Left lung (tissue), 4 donors: ENCODE measurements at regions not wholly inside any gene's neighbourhood (a gene's known extent, or its start where the extent isn't known, plus 50 kb on each side); places are given as distances from the start of the nearest gene placed in this dataset.

Source experiments
- ATAC-seq: fragments of 200-7000 bp; cut with Tn5 transposase; one replicate; pipeline ENCODE4 v1.9.1; 2020; ENCODE audit warnings: moderate library complexity
- DNase-seq, 4 donors: peaks; one replicate each; pipeline ENCODE4 v3.0.0-alpha.2; 2013 to 2020
- H3K27ac ChIP-seq, 2 donors: fragments of 200-600 bp; sonication (generic) in 1 of 2; one replicate each; pipeline versions ENCODE4 v1.5.0 to v1.8.0; 2020 to 2021
- H3K27me3 ChIP-seq, 2 donors: fragments of 200-600 bp; sonication (generic) in 1 of 2; one replicate each; pipeline versions ENCODE4 v1.5.0 to v1.8.0; 2020 to 2021
- H3K36me3 ChIP-seq, 2 donors: fragments of 200-600 bp; sonication (generic) in 1 of 2; one replicate each; pipeline versions ENCODE4 v1.5.0 to v1.8.0; 2020 to 2021
- H3K4me1 ChIP-seq, 2 donors: fragments of 200-600 bp; one replicate each; pipeline ENCODE4 v1.8.0; 2021
- H3K4me3 ChIP-seq, 2 donors: fragments of 200-600 bp; sonication (generic) in 1 of 2; one replicate each; pipeline versions ENCODE4 v1.5.0 to v1.8.0; 2020 to 2021; ENCODE audit warnings: mild to moderate bottlenecking in 1 of 2
- H3K9me3 ChIP-seq, 2 donors: fragments of 200-600 bp; sonication (generic) in 1 of 2; one replicate each; pipeline versions ENCODE4 v1.5.0 to v1.8.0; 2020 to 2021
- CTCF ChIP-seq, 2 donors: fragments of 200-600 bp; sonication (generic) in 1 of 2; IDR thresholded peaks; one replicate each; pipeline versions ENCODE4 v1.5.0 to v1.8.0; 2021; ENCODE audit warnings: antibody characterized with exemption in 2 of 2
- intact Hi-C, 2 donors: fragments of 100-400 bp; cut with DNase I; formaldehyde crosslinking; loops; one replicate each; pipeline versions ENCODE4 v1.11.2 to v1.14.2; 2022
- donor health status: DM: no; HTN: yes; CAD: no.
- donor health status: DM: no; HTN: no; CAD: no.

GRCh38 chr5:164727012-164727411, 1221.6 kb downstream of the MAT2B start:
- H3K9me3 ChIP-seq, result no peaks in the 10 kb centered on the region
- no peak overlapping the region for H3K27ac ChIP-seq
- no peak for ATAC-seq
- H3K4me3 ChIP-seq, result no peak overlapping the region
- no peaks in the 10 kb centered on the region for H3K36me3 ChIP-seq
- intact Hi-C loops, result no loop called here
- no peaks in the 10 kb centered on the region for H3K27me3 ChIP-seq
- no peaks in the 10 kb centered on the region for H3K4me1 ChIP-seq
- TF ChIP-seq CTCF (IDR thresholded peaks at IDR 0.05), result no peak
- no peak for DNase-seq

- no peak for DNase-seq
- H3K9me3 ChIP-seq, result peaks cover 0 to 3% of the 10 kb centered on the region in 2 donors
- intact Hi-C loops, result no loop called here
- no peak overlapping the region for H3K4me3 ChIP-seq
- no peak for ATAC-seq
- no peaks in the 10 kb centered on the region for H3K36me3 ChIP-seq
- no peaks in the 10 kb centered on the region for H3K27me3 ChIP-seq
- TF ChIP-seq CTCF (IDR thresholded peaks at IDR 0.05), result no peak
- no peaks in the 10 kb centered on the region for H3K4me1 ChIP-seq
- no peak overlapping the region for H3K27ac ChIP-seq
Measured at GRCh38 chr5:164728733-164729132, 1223.3 kb downstream of the MAT2B start.

- Histone ChIP-seq H3K9me3 (peaks cover 0 to 3% of the 10 kb centered on the region in 2 donors), H3K4me3 (no peak overlapping the region), H3K27me3 (no peaks in the 10 kb centered on the region), H3K36me3 (no peaks in the 10 kb centered on the region), H3K27ac (no peak overlapping the region), H3K4me1 (no peaks in the 10 kb centered on the region)
- no peak for ATAC-seq
- no peak for DNase-seq
- no peak for TF ChIP-seq CTCF (IDR thresholded peaks at IDR 0.05)
- intact Hi-C loops, result no loop called here
Measured at GRCh38 chr5:164735334-164735733, 1229.9 kb downstream of the MAT2B start.

GRCh38 chr5:164741376-164741775, 1236.0 kb downstream of the MAT2B start:
- ATAC-seq, result no peak

GRCh38 chr5:164742025-164742424, 1236.6 kb downstream of the MAT2B start:
- H3K36me3 ChIP-seq, result no peaks in the 10 kb centered on the region
- peaks cover 0 to 3% of the 10 kb centered on the region in 2 donors for H3K9me3 ChIP-seq
- DNase-seq (no peak), ATAC-seq (no peak)
- H3K27ac ChIP-seq, result no peak overlapping the region
- no peak for TF ChIP-seq CTCF (IDR thresholded peaks at IDR 0.05)
- no peak overlapping the region for H3K4me3 ChIP-seq
- intact Hi-C loops, result no loop called here
- H3K4me1 ChIP-seq, result no peaks in the 10 kb centered on the region
- H3K27me3 ChIP-seq, result no peaks in the 10 kb centered on the region

More at GRCh38 chr5:164741376-164741775, 1236.0 kb downstream of the MAT2B start:
- Histone ChIP-seq H3K4me3 (no peak overlapping the region), H3K9me3 (peaks cover 0 to 3% of the 10 kb centered on the region in 2 donors), H3K4me1 (no peaks in the 10 kb centered on the region), H3K27ac (no peak overlapping the region), H3K27me3 (no peaks in the 10 kb centered on the region), H3K36me3 (no peaks in the 10 kb centered on the region)
- no peak for DNase-seq
- intact Hi-C loops, result no loop called here
- TF ChIP-seq CTCF (IDR thresholded peaks at IDR 0.05), result no peak
